GM10266 (cell line): ENCODE measurements at regions not wholly inside any gene's neighbourhood (a gene's known extent, or its start where the extent isn't known, plus 50 kb on each side); places are given as distances from the start of the nearest gene placed in this dataset.
"Not testable (repeated sequence)": the region's sequence is repeated elsewhere in the genome, so short reads cannot be mapped to it uniquely, and the experiment has no call there.

ENCODE experiments used
- DNase-seq: peaks from one replicate; pipeline ENCODE4 v3.0.0; 2012; ENCODE audit errors: extremely low spot score
- CTCF ChIP-seq: IDR thresholded peaks from 2 replicates; pipeline ENCODE4 v1.5.1; 2012; ENCODE audit warnings: mild to moderate bottlenecking, low read depth; ENCODE audit not compliant: control insufficient read depth, insufficient read depth; ENCODE audit errors: missing control alignments

GRCh38 chr5:6106756-6107155 is 271.6 kb downstream of the MED10 start:
- TF ChIP-seq CTCF, result no peak
- no peak for DNase-seq

GRCh38 chr5:6105320-6105719 is 273.0 kb downstream of the MED10 start:
- no peak for TF ChIP-seq CTCF
- no peak for DNase-seq

- no peak for TF ChIP-seq CTCF
- no peak for DNase-seq
Observed at GRCh38 chr5:6096101-6096500, 282.2 kb downstream of the MED10 start.

- DNase-seq, result not testable (repeated sequence)
Observed at GRCh38 chr5:6094180-6094579, 284.2 kb downstream of the MED10 start.

- TF ChIP-seq CTCF, result no peak
- no peak for DNase-seq
Observed at GRCh38 chr5:6090838-6091237, 287.5 kb downstream of the MED10 start.

GRCh38 chr5:6090079-6090654 is 288.2 kb downstream of the MED10 start:
- TF ChIP-seq CTCF, result no peak
- DNase-seq, result no peak

- DNase-seq, result no peak
- no peak for TF ChIP-seq CTCF
Observed at GRCh38 chr5:6088706-6089105, 289.6 kb downstream of the MED10 start.

GRCh38 chr5:6087576-6087975 is 290.8 kb downstream of the MED10 start:
- no peak for TF ChIP-seq CTCF
- DNase-seq, result no peak
